ENCODE measurements at regions not wholly inside any gene's neighbourhood (a gene's known extent, or its start where the extent isn't known, plus 50 kb on each side); places are given as distances from the start of the nearest gene placed in this dataset.

- no peak for DNase-seq (ENCODE audit: low spot score)
- in situ Hi-C loops (cut with MboI; ENCODE audit: low pct_unique_long_range_greater_than_20kb, low sequenced_read_pairs, unreplicated experiment), result no loop called here
Measured at GRCh38 chr2:193943406-193943960, 1713.5 kb upstream of the SLC39A10 start.

GRCh38 chr2:193935114-193935513 lies 1721.9 kb upstream of the SLC39A10 start:
- in situ Hi-C loops (cut with MboI; ENCODE audit: low pct_unique_long_range_greater_than_20kb, low sequenced_read_pairs, unreplicated experiment), result no loop called here
- no peak for DNase-seq (ENCODE audit: low spot score)
- TF ChIP-seq CTCF (IDR thresholded peaks at IDR 0.05; ENCODE audit: extremely low read depth, insufficient read depth, missing control alignments), result no peak

More at GRCh38 chr2:193943406-193943960, 1713.5 kb upstream of the SLC39A10 start:
- no peak for TF ChIP-seq CTCF (IDR thresholded peaks at IDR 0.05; ENCODE audit: extremely low read depth, insufficient read depth, missing control alignments)

GRCh38 chr2:193929131-193929530 lies 1727.9 kb upstream of the SLC39A10 start:
- in situ Hi-C loops (cut with MboI; ENCODE audit: low pct_unique_long_range_greater_than_20kb, low sequenced_read_pairs, unreplicated experiment), result no loop called here
- no peak for DNase-seq (ENCODE audit: low spot score)
- TF ChIP-seq CTCF (IDR thresholded peaks at IDR 0.05; ENCODE audit: extremely low read depth, insufficient read depth, missing control alignments), result no peak

- DNase-seq (ENCODE audit: low spot score), result no peak
- TF ChIP-seq CTCF (IDR thresholded peaks at IDR 0.05; ENCODE audit: extremely low read depth, insufficient read depth, missing control alignments), result no peak
- in situ Hi-C loops (cut with MboI; ENCODE audit: low pct_unique_long_range_greater_than_20kb, low sequenced_read_pairs, unreplicated experiment), result no loop called here
Measured at GRCh38 chr2:193907561-193907960, 1712.8 kb upstream of the TMEFF2 start.

GRCh38 chr2:193900292-193900691 lies 1705.6 kb upstream of the TMEFF2 start:
- in situ Hi-C loops (cut with MboI; ENCODE audit: low pct_unique_long_range_greater_than_20kb, low sequenced_read_pairs, unreplicated experiment), result no loop called here

GRCh38 chr2:193895226-193895625 lies 1700.5 kb upstream of the TMEFF2 start:
- in situ Hi-C loops (cut with MboI; ENCODE audit: low pct_unique_long_range_greater_than_20kb, low sequenced_read_pairs, unreplicated experiment), result no loop called here
- no peak for DNase-seq (ENCODE audit: low spot score)
- TF ChIP-seq CTCF (IDR thresholded peaks at IDR 0.05; ENCODE audit: extremely low read depth, insufficient read depth, missing control alignments), result no peak

More at GRCh38 chr2:193900292-193900691, 1705.6 kb upstream of the TMEFF2 start:
- no peak for TF ChIP-seq CTCF (IDR thresholded peaks at IDR 0.05; ENCODE audit: extremely low read depth, insufficient read depth, missing control alignments)
- DNase-seq (ENCODE audit: low spot score), result no peak
